PFSK-1 (cell line): ENCODE measurements at regions not wholly inside any gene's neighbourhood (a gene's known extent, or its start where the extent isn't known, plus 50 kb on each side); places are given as distances from the start of the nearest gene placed in this dataset.

Experiments
- FOXP2 ChIP-seq: optimal IDR thresholded peaks from 2 replicates; pipeline ENCODE3; 2011; ENCODE audit warnings: borderline replicate concordance, control low read depth, inconsistent platforms; ENCODE audit not compliant: insufficient read depth; ENCODE audit errors: extremely low read length, extremely low read depth
- POLR2AphosphoS5 ChIP-seq: IDR thresholded peaks from 2 replicates; pipeline ENCODE4 v1.6.1; 2012; ENCODE audit warnings: low read depth, mild to moderate bottlenecking, control low read depth, low read length, moderate library complexity
- SIN3A ChIP-seq: IDR thresholded peaks from 2 replicates; pipeline ENCODE4 v1.6.1; 2012; ENCODE audit warnings: mild to moderate bottlenecking, low read length, moderate library complexity, borderline replicate concordance; ENCODE audit not compliant: insufficient read depth
- TAF1 ChIP-seq: IDR thresholded peaks from 2 replicates; pipeline ENCODE4 v1.6.1; 2012; ENCODE audit warnings: low read length, control low read depth, borderline replicate concordance; ENCODE audit not compliant: insufficient read depth
- TF ChIP-seq, protein P1 (sequence below), 2 experiments: IDR thresholded peaks; 2 replicates each; pipeline versions ENCODE4 v1.6.1 to v1.8.0; 2011 to 2012; ENCODE audit warnings: low read depth in 2 of 2, low read length in 2 of 2, control low read depth in 1 of 2, inconsistent platforms in 1 of 2, mild to moderate bottlenecking in 1 of 2, moderate library complexity in 1 of 2; ENCODE audit not compliant: insufficient read depth in 1 of 2

DNA sequence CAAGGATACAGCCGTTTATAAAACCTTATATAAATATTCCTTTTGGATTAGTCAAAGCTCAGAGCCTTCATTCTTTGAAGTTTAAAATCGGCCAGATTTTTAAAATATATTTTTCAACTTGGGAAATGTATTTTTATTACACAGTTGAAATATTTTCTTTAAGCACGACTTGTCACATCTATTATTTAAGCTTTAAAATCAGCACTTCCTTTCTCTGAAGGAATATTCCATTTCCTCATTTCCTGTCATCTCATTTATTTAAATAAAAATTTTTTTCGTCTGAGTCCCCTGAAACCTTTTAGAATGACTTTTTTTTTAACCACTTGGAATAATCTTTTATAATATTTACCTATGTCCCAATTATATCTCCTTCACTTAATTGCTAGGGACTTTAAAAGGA, 107.5 kb upstream of the PDE3A start:
- no peak for TF ChIP-seq POLR2AphosphoS5
- TF ChIP-seq SIN3A, result no peak
- no peak for TF ChIP-seq TAF1
- TF ChIP-seq, protein P1, sequence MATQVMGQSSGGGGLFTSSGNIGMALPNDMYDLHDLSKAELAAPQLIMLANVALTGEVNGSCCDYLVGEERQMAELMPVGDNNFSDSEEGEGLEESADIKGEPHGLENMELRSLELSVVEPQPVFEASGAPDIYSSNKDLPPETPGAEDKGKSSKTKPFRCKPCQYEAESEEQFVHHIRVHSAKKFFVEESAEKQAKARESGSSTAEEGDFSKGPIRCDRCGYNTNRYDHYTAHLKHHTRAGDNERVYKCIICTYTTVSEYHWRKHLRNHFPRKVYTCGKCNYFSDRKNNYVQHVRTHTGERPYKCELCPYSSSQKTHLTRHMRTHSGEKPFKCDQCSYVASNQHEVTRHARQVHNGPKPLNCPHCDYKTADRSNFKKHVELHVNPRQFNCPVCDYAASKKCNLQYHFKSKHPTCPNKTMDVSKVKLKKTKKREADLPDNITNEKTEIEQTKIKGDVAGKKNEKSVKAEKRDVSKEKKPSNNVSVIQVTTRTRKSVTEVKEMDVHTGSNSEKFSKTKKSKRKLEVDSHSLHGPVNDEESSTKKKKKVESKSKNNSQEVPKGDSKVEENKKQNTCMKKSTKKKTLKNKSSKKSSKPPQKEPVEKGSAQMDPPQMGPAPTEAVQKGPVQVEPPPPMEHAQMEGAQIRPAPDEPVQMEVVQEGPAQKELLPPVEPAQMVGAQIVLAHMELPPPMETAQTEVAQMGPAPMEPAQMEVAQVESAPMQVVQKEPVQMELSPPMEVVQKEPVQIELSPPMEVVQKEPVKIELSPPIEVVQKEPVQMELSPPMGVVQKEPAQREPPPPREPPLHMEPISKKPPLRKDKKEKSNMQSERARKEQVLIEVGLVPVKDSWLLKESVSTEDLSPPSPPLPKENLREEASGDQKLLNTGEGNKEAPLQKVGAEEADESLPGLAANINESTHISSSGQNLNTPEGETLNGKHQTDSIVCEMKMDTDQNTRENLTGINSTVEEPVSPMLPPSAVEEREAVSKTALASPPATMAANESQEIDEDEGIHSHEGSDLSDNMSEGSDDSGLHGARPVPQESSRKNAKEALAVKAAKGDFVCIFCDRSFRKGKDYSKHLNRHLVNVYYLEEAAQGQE (IDR thresholded peaks at IDR 0.05; ENCODE audit: insufficient read depth in 1 of 2, low read depth in 2 of 2, low read length in 2 of 2), result no peak
- TF ChIP-seq FOXP2, result no peak

DNA sequence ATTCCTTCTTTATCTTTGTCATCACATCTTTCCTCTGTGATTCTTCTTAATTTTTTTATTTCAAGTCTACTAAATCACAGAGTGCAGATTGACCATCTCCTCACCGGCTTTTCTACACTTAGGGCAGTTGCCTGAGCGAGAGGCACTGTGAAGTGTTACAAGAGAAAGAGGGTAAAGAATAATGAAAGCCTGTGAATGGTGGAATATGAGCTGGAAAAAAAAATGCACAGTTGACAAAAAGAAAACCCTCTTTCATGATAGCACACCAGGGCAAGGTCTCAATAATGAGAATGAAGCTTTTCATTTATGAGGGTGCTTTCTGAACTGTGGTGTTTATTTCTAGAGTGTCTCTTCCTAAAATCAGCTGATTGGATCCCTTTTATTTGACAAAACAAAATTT, 106.2 kb upstream of the PDE3A start:
- TF ChIP-seq SIN3A, result no peak
- TF ChIP-seq, protein P1 (IDR thresholded peaks at IDR 0.05; ENCODE audit: insufficient read depth in 1 of 2, low read depth in 2 of 2, low read length in 2 of 2), result no peak
- TF ChIP-seq FOXP2, result no peak
- no peak for TF ChIP-seq TAF1

DNA sequence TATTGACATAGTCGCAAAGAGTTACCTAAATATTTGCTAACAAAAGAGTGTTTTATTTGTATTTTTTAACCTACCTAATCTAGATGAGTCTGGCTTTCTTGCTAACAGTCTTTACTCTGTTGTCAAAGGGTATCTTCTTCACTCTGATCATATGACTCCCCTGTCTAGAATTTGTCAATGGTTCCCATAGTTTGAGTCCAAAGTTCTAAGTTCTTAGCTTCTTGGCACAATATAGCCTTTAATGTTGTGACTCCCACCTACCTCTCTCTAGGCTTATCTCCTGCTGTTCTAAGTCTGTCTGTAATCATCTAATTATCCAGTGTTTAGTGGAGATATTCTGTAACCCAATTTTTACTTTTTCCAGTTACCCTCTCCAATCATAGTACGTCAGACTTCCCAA, 104.3 kb upstream of the PDE3A start:
- TF ChIP-seq SIN3A, result no peak
- TF ChIP-seq, protein P1 (IDR thresholded peaks at IDR 0.05; ENCODE audit: insufficient read depth in 1 of 2, low read depth in 2 of 2, low read length in 2 of 2), result no peak
- TF ChIP-seq POLR2AphosphoS5, result no peak
- no peak for TF ChIP-seq FOXP2
- no peak for TF ChIP-seq TAF1

DNA sequence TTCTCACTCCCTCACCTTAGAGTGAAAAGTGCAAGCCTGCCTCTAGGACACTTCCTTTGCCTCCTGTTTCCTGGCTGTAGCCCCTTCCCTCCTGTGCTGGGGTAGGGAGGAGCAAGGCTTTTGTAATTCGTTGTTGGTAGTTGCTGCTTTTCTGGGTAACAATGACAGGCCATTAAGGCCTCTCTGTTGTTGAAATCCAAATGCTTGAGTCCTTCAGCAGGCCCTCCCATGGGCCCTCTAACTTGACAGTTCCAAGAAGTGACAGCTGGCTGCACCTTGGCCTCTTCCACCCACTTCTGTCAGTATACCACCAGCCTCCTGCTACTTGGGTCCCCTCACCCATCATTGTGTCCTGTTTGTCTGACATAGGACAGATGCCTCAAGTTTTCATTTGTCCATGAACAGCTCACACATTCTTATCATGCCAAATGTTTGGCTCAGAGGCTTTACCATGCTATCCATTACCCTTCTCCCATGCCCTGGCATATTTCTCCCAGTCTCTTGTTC, 103.7 kb upstream of the PDE3A start:
- no peak for TF ChIP-seq FOXP2
- TF ChIP-seq, protein P1 (IDR thresholded peaks at IDR 0.05; ENCODE audit: insufficient read depth in 1 of 2, low read depth in 2 of 2, low read length in 2 of 2), result no peak
- TF ChIP-seq TAF1, result no peak
- no peak for TF ChIP-seq POLR2AphosphoS5
- no peak for TF ChIP-seq SIN3A

DNA sequence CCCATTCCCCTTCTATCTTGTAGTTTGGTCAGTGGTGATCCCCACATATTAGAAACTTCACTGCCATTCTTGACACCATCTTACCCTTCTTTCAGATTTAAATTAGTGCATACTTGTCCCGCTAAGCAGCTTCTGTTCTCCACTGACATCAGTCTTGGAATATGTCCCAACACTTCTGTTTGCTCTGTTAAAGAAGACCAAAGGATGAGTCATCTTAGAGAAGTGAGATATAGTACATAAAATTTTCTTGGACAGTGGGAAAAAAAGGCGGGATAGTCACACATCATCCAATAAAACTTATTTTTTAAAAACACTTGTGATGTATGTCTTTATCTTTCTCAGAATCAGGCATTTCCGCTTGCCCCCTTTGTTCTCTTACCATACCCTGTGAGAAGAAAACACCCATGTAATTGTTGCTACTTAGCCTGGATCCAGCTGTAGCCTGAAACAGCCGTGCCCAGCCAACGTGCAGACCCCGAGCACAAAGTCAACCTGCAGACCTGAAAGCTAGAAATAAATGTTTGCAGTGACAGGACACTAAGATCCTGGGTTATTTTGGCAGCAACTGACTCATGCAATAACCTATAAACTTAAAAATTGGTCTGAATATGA, 100.1 kb upstream of the PDE3A start:
- TF ChIP-seq SIN3A (no peak), POLR2AphosphoS5 (no peak)
- TF ChIP-seq, protein P1 (IDR thresholded peaks at IDR 0.05; ENCODE audit: insufficient read depth in 1 of 2, low read depth in 2 of 2, low read length in 2 of 2), result no peak
